Bronchial epithelial cell (primary cell): ENCODE measurements at regions not wholly inside any gene's neighbourhood (a gene's known extent, or its start where the extent isn't known, plus 50 kb on each side); places are given as distances from the start of the nearest gene placed in this dataset.

Experiments
- DNase-seq: peaks from one replicate; pipeline ENCODE4 v3.0.0-alpha.2; 2010; ENCODE audit warnings: low read depth
- FAIRE-seq: peaks from 2 replicates; lab custom pipeline; 2011; peaks lifted over from hg19 to GRCh38; lab: Jason Lieb, UNC
- H3K27me3 ChIP-seq: 2 replicates; pipeline ENCODE4 v1.5.1; 2011; ENCODE audit warnings: low read length; ENCODE audit not compliant: control insufficient read depth, insufficient read depth
- H3K36me3 ChIP-seq: 2 replicates; pipeline ENCODE4 v1.5.1; 2011; ENCODE audit warnings: low read length; ENCODE audit not compliant: control insufficient read depth, insufficient read depth
- H3K4me3 ChIP-seq: 2 replicates; pipeline ENCODE4 v1.5.1; 2011; ENCODE audit warnings: mild to moderate bottlenecking, low read depth, low read length, control low read depth
- CTCF ChIP-seq: IDR thresholded peaks from 2 replicates; pipeline ENCODE4 v1.5.1; 2011; ENCODE audit warnings: mild to moderate bottlenecking, moderate library complexity, low read length, control low read depth, inconsistent platforms; ENCODE audit not compliant: insufficient read depth, severe bottlenecking

- no peak for TF ChIP-seq CTCF
Observed at GRCh38 chr6:117118490-117118889, 146.9 kb upstream of the VGLL2 start.

GRCh38 chr6:117126213-117126612, 139.1 kb upstream of the VGLL2 start:
- no peak for TF ChIP-seq CTCF
- no peak for FAIRE-seq
- no peaks in the 10 kb centered on the region for H3K36me3 ChIP-seq
- H3K27me3 ChIP-seq, result no peaks in the 10 kb centered on the region
- no peak for DNase-seq
- H3K4me3 ChIP-seq, result no peak overlapping the region

More at GRCh38 chr6:117118490-117118889, 146.9 kb upstream of the VGLL2 start:
- FAIRE-seq (no peak), DNase-seq (no peak)
- H3K27me3 ChIP-seq, result no peaks in the 10 kb centered on the region
- H3K4me3 ChIP-seq, result no peak overlapping the region
- no peaks in the 10 kb centered on the region for H3K36me3 ChIP-seq

- DNase-seq (no peak), FAIRE-seq (no peak)
- Histone ChIP-seq H3K4me3 (no peak overlapping the region), H3K27me3 (no peaks in the 10 kb centered on the region), H3K36me3 (no peaks in the 10 kb centered on the region)
- TF ChIP-seq CTCF, result no peak
Observed at GRCh38 chr6:117128052-117128451, 137.3 kb upstream of the VGLL2 start.

GRCh38 chr6:117130125-117130524, 135.2 kb upstream of the VGLL2 start:
- FAIRE-seq (no peak), DNase-seq (no peak)
- Histone ChIP-seq H3K4me3 (no peak overlapping the region), H3K36me3 (no peaks in the 10 kb centered on the region), H3K27me3 (no peaks in the 10 kb centered on the region)
- TF ChIP-seq CTCF, result no peak

- Histone ChIP-seq H3K27me3 (no peaks in the 10 kb centered on the region), H3K4me3 (no peak overlapping the region), H3K36me3 (no peaks in the 10 kb centered on the region)
- no peak for TF ChIP-seq CTCF
- DNase-seq (no peak), FAIRE-seq (no peak)
Observed at GRCh38 chr6:117136702-117137101, 128.7 kb upstream of the VGLL2 start.

- H3K4me3 ChIP-seq, result no peak overlapping the region
- no peak for TF ChIP-seq CTCF
- no peaks in the 10 kb centered on the region for H3K27me3 ChIP-seq
- FAIRE-seq, result no peak
- DNase-seq, result no peak
- H3K36me3 ChIP-seq, result no peaks in the 10 kb centered on the region
Observed at GRCh38 chr6:117137711-117138110, 127.6 kb upstream of the VGLL2 start.
